ENCODE measurements at regions not wholly inside any gene's neighbourhood (a gene's known extent, or its start where the extent isn't known, plus 50 kb on each side); places are given as distances from the start of the nearest gene placed in this dataset.

DNA sequence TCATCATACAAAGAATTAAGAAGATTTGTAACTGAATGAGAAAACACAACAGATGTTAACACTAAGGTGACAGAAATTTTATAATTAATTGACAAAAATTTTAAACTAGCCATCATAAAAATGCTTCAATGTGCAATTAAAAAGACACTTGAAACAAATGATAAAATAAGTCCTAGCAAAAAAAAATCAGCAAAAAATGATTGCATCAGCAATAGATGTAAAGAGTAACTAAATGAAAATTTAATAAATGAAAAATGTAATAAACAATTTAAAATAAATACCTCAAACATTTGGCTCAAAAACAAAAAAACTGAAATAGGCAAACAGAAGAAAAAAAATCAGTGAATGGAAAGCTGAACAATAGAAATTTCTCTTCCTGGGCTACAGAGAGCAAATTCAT, 380.7 kb upstream of the GALNTL6 start:
- Histone ChIP-seq H3K4me1 (replicated peaks in 1 of 4; ENCODE audit: control insufficient read depth in 3 of 4, insufficient read depth in 4 of 4, low read length in 3 of 4) (no peaks in the 10 kb centered on the region), H4K20me1 (replicated peaks in 1 of 2; ENCODE audit: control insufficient read depth in 1 of 2, insufficient read depth in 2 of 2, low read length in 2 of 2) (no peaks in the 10 kb centered on the region), H2BK20ac (ENCODE audit: low read length) (no peak overlapping the region), H3K27ac (ENCODE audit: low read depth, low read length) (no peak overlapping the region), H3K18ac (ENCODE audit: extremely low read depth, low read length) (no peak overlapping the region), H3K4me2 (ENCODE audit: insufficient read depth in 1 of 2, low read depth in 2 of 2, low read length in 2 of 2) (no peak overlapping the region), H3K4ac (replicated peaks; ENCODE audit: insufficient read length, low read depth, low read length) (no peak overlapping the region), H2BK15ac (ENCODE audit: low read length) (no peak overlapping the region), H3K79me2 (ENCODE audit: control insufficient read depth in 1 of 2, insufficient read depth in 2 of 2, low read length in 2 of 2) (no peaks in the 10 kb centered on the region), H4K91ac (replicated peaks; ENCODE audit: insufficient read length, low read length) (no peak overlapping the region), H4K8ac (ENCODE audit: extremely low read depth, insufficient read depth, low read length) (no peak overlapping the region), H3K23ac (ENCODE audit: insufficient read length) (no peak overlapping the region), H3K56ac (replicated peaks; ENCODE audit: insufficient read length, low read depth, low read length) (no peak overlapping the region), H2BK12ac (ENCODE audit: low read depth, low read length) (no peak overlapping the region), H2BK5ac (ENCODE audit: low read depth, low read length) (no peak overlapping the region), H2BK120ac (replicated peaks; ENCODE audit: low read depth, low read length) (no peak overlapping the region), H3K9ac (replicated peaks in 1 of 4; ENCODE audit: extremely low read depth in 1 of 4, low read depth in 3 of 4, low read length in 3 of 4) (no peak overlapping the region), H3K4me3 (ENCODE audit: extremely low read depth in 1 of 4, insufficient read depth in 2 of 4, low read depth in 3 of 4, low read length in 4 of 4) (no peak overlapping the region), H4K5ac (ENCODE audit: insufficient read length, low read depth, low read length) (no peak overlapping the region), H3K27me3 (replicated peaks in 1 of 4; ENCODE audit: control insufficient read depth in 3 of 4, extremely low read depth in 1 of 4, insufficient read depth in 3 of 4, low read length in 3 of 4) (no peaks in the 10 kb centered on the region), H3K79me1 (ENCODE audit: low read depth, low read length) (no peaks in the 10 kb centered on the region), H2AFZ (ENCODE audit: low read length) (no peak overlapping the region), H3K36me3 (ENCODE audit: control insufficient read depth in 2 of 4, insufficient read depth in 4 of 4, low read length in 3 of 4) (no peaks in the 10 kb centered on the region), H3K14ac (ENCODE audit: insufficient read length) (no peak overlapping the region), H3K9me3 (ENCODE audit: insufficient read depth in 2 of 2, low read depth in 1 of 2, low read length in 1 of 2) (no peaks in the 10 kb centered on the region), H3K23me2 (ENCODE audit: low read depth, low read length) (no peaks in the 10 kb centered on the region), H2AK5ac (ENCODE audit: low read depth, low read length) (no peak overlapping the region)
- ChIA-PET CTCF (ENCODE audit: partially characterized antibody) (no interaction called here), POLR2A (ENCODE audit: partially characterized antibody) (no interaction called here)
- FAIRE-seq (no peak), DNase-seq (ENCODE audit: low read depth in 1 of 2, low spot score in 2 of 2) (no peak)
- no peak for TF ChIP-seq CBX8 (IDR thresholded peaks at IDR 0.05; ENCODE audit: borderline replicate concordance, low read depth, low read length)
- no peak for TF ChIP-seq JUND (IDR thresholded peaks at IDR 0.05; ENCODE audit: low read length)
- no peak for TF ChIP-seq TAF7 (optimal IDR thresholded peaks at IDR 0.05; ENCODE audit: borderline replicate concordance, low read depth, low read length)
